HG02759 (cell line): ENCODE measurements at regions not wholly inside any gene's neighbourhood (a gene's known extent, or its start where the extent isn't known, plus 50 kb on each side); places are given as distances from the start of the nearest gene placed in this dataset.
A peak's percentile ranks its signal among the peaks of the same experiment; 100 is the strongest.

ENCODE experiments used
- ATAC-seq: cut with Tn5 transposase; IDR thresholded peaks from one replicate; pipeline ENCODE4 v1.9.1; 2021; ENCODE audit warnings: mild to moderate bottlenecking, moderate library complexity; ENCODE audit not compliant: unreplicated experiment

- ATAC-seq: no peak
Measured at GRCh38 chr1:23639460-23640095, 52.0 kb upstream of the RPL11 start.

GRCh38 chr1:23638786-23639241 lies 52.8 kb upstream of the RPL11 start:
- ATAC-seq: no peak

- no peak for ATAC-seq
Measured at GRCh38 chr1:23638188-23638619, 53.4 kb upstream of the RPL11 start.

DNA sequence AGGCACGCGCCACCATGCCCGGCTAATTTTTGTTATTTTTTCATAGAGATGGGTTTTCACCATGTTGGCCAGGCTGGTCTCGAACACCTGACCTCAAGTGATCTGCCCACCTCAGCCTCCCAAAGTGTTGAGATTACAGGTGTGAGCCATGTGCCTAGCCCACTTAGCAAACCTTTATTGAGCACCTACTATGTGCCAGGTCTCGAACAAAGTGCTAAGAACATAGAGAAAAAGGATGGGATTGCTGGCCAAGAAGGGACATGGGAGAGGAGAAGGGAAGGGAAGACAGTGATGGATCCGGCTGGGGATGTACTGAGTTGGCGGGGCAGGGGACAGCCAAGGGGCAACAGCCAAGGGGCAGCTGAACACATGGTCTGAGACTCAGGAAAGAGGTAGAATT lies 55.6 kb upstream of the RPL11 start:
- no peak for ATAC-seq

DNA sequence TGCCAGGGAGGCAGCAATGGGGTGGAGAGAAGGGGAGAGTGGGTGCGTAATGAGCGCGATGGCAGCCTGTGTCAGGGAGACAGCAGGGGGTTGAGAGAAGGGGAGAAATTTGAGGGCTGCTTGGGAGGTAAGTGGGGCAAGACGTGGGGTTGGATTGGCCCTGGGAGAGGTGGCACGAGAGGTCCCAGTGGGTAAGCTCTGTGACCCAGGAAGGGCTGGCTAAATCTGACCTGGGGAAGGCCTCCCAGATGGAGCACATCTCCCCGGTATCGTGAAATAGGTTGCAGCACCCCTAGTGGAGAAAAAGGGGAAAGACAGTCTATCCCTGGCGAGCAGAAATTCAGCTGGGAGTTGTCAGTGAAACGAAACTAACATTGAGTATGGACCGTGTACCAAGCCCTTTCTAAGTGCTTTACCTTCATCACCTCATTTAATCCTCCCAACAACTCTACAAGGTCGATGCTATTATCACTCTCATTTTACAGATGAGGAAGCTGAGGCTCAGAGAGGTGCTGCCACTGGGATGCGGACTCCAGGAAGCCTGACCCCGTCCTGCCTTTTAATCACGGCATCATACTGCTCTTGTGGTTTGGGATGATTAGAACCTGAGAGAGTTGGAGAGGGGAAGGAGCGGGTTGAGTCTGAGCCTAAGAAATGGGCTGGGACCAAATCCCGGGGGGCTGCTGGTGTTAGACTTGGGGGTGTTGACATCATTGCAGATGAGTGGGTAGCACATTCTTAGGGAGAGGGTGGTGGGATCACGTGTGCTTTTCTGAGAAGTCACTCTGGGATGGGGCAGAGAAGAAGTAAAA lies 56.6 kb upstream of the RPL11 start:
- ATAC-seq: no peak

GRCh38 chr1:23634518-23634839 lies 57.1 kb upstream of the RPL11 start:
- no peak for ATAC-seq

DNA sequence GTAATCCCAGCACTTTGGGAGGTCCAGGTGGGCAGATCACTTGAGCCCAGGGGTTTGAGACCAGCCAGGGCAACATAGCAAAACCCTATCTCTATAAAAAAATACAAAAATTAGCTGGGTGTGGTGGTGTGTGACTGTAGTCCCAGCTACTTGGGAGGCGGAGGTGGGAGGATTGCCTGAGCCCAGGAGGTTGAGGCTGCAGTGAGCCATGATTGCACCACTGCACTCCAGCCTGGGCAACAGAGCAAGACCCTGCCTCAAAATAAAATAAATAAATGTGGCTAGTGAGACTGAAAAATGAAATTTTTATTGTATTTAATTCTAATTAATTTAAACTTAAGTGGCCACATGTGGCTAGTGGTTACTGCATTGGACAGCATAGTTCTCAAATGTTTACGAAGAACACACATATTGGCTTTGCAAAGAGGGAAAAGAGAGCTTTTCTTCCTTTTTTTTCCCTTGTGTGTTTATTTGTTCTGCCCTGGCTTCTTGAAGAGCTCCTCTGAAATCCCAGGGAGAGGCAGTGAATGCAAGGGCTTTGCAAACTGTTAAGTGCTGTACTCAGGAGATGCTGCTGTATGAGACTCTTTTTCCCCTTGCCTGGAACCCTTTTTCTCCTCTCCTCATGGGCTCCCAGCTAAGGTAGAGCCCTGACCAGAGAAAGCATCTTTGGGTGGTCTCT lies 59.0 kb upstream of the RPL11 start:
- no peak for ATAC-seq

DNA sequence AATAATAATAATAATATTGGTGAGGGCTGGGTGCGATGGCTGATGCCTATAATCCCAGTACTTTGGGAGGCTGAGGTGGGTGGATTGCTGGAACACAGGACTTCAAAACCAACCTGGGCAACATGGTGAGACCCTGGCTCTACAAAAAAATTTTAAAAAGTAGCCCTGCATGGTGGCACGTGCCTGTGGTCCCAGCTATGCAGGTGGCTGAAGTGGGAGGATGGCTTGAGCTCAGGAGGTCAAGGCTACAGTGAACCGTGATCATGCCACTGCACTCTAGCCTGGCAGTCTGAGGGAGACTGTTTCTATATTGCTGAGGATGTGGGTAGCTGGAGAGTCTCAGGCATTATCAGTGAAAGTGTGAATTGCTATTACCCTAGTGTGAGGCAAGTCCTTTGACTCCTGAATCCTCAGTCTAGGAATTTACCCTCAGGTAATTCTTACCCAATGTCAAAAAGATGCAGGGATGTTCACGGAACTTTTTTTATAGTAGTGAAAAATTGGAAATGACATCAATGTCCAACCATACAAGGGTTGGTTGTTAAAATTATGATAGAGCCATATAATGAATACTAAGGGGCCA lies 61.8 kb upstream of the RPL11 start:
- ATAC-seq: no peak

DNA sequence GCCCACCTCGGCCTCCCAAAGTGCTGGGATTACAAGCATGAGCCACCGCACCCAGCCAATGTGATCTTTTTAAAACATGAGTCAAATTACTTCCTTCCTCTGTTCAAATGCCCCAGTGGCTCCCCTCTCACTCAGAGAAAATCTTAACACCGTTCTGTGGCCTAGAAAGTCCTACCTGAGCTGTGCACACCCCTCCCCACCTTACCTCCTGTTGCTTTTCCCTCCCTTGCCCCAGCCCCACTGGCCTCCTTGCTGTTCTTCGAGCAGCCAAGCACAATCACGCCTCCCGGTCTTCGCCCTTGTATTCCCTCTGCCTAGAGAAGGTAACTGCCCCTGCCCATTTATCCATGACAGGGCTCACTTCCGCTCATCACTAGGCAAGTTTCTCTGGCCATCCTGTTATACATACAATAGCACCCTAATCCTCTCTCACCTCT lies 62.6 kb upstream of the RPL11 start:
- no peak for ATAC-seq

- no peak for ATAC-seq
Measured at GRCh38 chr1:23627069-23627735, 64.4 kb upstream of the RPL11 start.

DNA sequence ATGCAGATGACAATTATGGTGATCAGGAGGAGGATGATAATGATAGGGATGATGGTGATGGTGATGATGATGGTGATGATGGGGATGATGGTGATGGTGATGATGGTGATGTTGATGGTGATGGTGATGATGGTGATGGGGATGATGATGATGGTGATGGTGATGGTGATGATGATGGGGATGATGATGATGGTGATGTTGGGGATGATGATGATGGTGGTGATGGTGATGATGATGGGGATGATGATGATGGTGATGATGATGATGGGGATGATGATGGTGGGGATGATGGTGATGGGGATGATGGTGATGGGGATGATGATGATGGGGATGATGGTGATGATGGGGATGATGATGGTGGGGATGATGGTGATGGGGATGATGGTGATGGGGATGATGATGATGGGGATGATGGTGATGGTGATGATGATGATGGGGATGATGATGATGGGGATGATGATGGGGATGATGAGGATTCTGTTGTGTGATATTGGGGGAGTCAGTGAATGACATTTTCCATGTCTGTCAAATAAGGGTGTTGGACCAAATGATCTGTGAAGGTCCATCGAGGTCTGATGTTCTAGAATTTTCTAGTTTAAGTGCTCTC lies 65.6 kb upstream of the RPL11 start:
- ATAC-seq: no peak

DNA sequence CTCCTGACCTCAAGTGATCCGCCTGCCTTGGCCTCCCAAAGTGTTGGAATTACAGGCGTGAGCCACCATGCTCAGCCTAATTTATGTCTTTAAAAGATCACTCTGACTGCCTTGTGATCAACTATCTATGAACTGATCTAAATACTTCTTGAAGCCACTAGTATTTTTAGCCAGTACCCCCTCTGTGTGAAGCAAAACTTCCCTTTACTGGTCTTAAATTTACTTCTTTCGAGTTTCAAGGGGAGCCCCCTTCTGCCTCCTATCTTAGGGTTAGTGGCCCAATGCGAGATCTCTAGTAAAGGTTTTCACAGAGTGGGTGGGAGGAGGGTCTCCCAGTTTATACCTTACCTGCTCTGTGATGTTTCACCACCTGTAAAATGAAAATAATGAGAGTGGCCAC lies 66.1 kb upstream of the RPL11 start:
- no peak for ATAC-seq

DNA sequence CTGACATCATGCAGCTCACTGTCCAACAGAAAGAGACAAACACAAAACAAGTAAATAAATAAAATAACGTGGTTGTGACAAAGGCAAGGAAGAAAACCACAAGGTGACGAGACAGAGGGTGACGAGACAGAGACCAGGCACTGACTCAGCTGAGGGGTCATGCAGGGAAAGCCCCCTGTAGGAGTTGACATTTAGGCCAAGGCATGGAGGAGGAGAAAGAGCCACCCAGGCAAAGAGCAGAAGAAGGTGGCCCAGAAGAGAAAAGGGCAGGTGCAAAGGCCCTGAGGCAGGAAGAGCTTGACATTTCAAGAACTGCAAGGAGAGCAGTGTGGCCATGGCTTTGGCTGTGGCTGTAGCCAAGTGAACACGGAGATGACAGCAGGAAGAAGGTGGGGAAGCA lies 65.1 kb upstream of the ID3 start:
- ATAC-seq: no peak

- ATAC-seq: no peak
Measured at GRCh38 chr1:23622284-23622683, 63.0 kb upstream of the ID3 start.

DNA sequence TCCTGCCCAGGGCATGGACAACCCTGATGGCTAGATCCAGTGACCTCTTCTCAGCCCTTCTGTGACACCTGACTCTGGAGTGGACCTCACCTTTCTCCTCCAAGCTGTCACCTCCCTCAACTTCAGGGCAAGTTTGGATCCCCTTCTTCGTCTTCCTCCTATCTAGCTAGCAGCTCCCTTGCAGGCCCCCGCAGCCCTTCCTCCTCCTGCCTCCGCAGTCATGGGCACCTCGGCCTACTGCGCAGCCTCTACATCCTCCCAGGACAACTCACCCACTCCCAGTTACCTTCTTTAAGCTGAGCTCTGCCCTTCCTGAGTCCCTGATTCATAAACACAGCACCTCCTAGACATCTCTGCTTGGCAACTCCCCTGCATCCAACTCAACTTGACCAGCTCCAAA lies 61.3 kb upstream of the ID3 start:
- ATAC-seq: no peak

GRCh38 chr1:23619299-23620188 lies 60.2 kb upstream of the ID3 start:
- ATAC-seq: peak; percentile 69

DNA sequence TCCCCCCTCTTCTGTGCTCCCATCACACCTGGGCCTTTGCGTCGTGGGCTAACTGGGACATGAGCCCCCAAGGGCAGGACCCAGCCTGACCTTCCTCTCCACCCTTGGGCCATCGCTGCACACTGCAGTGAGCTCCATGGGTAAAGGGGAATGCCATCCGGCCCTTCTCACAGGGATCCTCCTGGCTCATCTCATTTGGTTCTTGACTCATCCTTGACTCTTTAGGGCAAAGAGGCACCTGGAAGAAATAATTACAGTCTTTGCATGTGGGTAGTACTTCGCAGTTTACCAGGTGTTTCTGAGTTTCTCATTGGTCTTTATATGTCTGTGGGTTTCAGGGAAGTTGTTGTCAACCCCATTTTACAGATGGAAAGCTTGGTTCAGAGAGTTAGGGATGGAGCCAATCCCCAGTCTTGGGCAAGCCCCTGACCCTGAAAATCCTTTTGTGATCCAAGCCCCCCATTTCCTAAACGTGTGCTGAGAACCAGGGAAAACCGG lies 59.3 kb upstream of the ID3 start:
- no peak for ATAC-seq

- ATAC-seq: no peak
Measured at GRCh38 chr1:23617084-23617521, 57.8 kb upstream of the ID3 start.

DNA sequence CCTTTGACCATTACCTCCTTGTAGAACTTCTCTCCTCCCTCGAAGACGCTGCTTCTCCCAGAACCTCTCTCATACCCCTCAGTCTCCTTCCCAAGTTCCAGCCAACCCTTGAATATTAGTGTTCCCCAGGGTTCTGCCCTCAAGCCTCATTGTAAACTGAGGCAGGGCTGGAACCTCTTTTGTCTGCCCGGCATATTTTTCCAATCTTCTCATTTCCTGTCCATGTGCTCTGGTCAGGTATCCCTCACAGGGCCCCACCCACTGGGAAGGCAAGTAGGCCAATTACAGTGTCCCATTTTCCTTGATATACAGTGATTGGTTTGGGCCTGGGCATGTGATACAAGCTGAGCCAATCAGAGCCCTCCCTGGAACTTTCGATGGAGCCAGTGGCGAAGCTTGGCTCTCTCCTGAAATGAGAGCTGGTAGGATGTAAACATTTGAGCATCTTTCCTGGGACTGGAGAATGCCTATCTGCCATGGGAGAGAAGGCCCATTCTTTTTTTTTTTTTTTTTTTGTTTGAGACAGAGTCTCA lies 57.1 kb upstream of the ID3 start:
- no peak for ATAC-seq
